ENCODE measurements at regions not wholly inside any gene's neighbourhood (a gene's known extent, or its start where the extent isn't known, plus 50 kb on each side); places are given as distances from the start of the nearest gene placed in this dataset.
A peak's percentile ranks its signal among the peaks of the same experiment; 100 is the strongest.
"Not testable (repeated sequence)": the region's sequence is repeated elsewhere in the genome, so short reads cannot be mapped to it uniquely, and the experiment has no call there.

DNA sequence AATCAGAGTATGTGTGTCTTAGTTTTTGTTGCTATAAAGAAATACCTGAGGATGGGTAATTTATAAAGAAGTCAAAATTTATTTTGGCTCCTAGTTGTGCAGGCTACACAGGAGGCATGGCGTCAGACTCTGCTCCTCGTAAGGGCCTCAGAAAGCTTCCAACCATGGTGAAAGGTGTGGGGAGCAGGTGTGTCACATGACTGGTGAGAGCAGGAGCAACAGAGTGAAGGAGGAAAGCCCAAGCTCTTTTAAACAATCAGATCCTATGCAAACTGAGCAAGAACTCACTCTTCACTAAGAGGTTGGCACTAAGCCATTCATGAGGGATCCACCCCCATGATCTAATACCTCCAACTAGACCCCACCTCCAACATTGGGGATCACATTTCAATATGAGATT is 1524.3 kb downstream of the HACE1 start:
- Histone ChIP-seq H3K27me3 (ENCODE audit: control insufficient read depth in 1 of 2, insufficient read depth in 1 of 2, low read length in 2 of 2) (no peaks in the 10 kb centered on the region), H3K4ac (ENCODE audit: low read depth in 1 of 2, low read length in 2 of 2) (no peak overlapping the region), H3K79me1 (replicated peaks; ENCODE audit: low read length, poor library complexity, severe bottlenecking) (no peaks in the 10 kb centered on the region), H3K36me3 (ENCODE audit: control insufficient read depth in 1 of 2, insufficient read depth in 2 of 2, low read depth in 1 of 2, low read length in 2 of 2) (no peaks in the 10 kb centered on the region), H4K8ac (ENCODE audit: low read length) (no peak overlapping the region), H2AFZ (ENCODE audit: low read depth, low read length) (no peak overlapping the region), H3K4me1 (ENCODE audit: control insufficient read depth, insufficient read depth, low read depth, low read length) (no peaks in the 10 kb centered on the region), H3K9ac (ENCODE audit: low read length) (no peak overlapping the region), H2BK5ac (ENCODE audit: low read depth, low read length, poor library complexity, severe bottlenecking) (no peak overlapping the region), H2BK120ac (ENCODE audit: low read depth, low read length) (no peak overlapping the region), H2AK5ac (ENCODE audit: low read length, severe bottlenecking) (no peak overlapping the region), H3K18ac (ENCODE audit: low read depth in 1 of 2, low read length in 2 of 2) (no peak overlapping the region), H3K4me3 (ENCODE audit: insufficient read depth in 1 of 2, low read depth in 1 of 2, low read length in 2 of 2) (no peak overlapping the region), H2BK15ac (ENCODE audit: low read depth, poor library complexity, severe bottlenecking) (no peak overlapping the region), H3K9me3 (ENCODE audit: control insufficient read depth, low read length) (no peaks in the 10 kb centered on the region), H3K14ac (ENCODE audit: low read length in 2 of 2) (no peak overlapping the region), H2BK12ac (ENCODE audit: low read length in 2 of 2) (no peak overlapping the region), H3K27ac (ENCODE audit: low read length, poor library complexity, severe bottlenecking) (no peak overlapping the region), H3K4me2 (ENCODE audit: low read length, poor library complexity, severe bottlenecking) (no peak overlapping the region), H4K91ac (ENCODE audit: low read length) (no peak overlapping the region), H3K23ac (ENCODE audit: low read length in 2 of 2) (no peak overlapping the region)
- DNase-seq: no peak
- WGBS: 96% methylated on average over 2 of the region's 2 CpGs

DNA sequence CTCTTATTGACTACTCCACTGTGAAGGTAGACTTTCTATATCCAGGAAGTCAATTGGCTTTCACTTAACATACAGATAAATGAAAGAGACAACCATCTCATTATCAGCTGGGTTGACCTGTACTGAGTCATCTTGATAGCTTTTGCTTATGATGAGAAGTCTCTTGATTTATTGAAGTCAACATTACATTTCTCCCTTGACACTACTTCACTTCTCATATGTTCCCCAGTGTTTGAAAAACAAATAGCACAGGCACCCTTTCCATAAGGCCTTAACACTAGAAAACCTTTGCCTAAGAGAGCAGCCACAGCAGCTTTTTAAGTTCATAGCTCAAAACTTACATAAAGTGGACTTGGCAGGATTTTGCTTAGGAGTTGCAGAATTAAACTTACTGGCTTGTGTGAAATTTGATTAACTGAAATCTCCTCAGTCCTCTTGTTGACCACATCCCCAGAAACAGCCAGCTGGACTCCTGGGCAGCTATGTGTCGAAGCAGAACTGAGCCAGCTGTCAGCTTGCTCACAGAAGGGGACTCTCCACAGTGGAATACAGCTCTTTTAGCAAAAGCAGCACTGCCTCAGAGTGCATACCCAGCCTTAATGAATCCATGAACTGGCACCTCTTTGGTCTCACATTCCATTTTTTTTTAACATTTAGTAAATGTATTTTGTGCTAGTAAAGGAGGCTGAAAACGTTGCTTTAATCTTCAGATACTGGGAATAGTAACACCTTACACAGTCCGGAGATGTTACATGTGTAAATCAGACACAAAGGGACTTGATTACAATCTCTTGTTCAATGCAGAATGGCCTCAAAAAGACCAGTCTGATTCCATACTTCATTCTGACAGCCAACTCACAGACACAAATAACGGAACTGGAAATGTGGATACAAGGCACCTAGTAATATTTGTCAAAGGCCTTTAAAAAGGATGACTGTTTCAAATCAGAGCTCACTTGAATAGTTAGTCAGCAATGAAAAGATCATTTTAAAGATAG is 1532.7 kb downstream of the HACE1 start:
- Histone ChIP-seq H2AFZ (ENCODE audit: low read depth, low read length) (no peak overlapping the region), H4K8ac (ENCODE audit: low read length) (no peak overlapping the region), H2BK120ac (ENCODE audit: low read depth, low read length) (no peak overlapping the region), H2BK15ac (ENCODE audit: low read depth, poor library complexity, severe bottlenecking) (no peak overlapping the region), H3K23ac (ENCODE audit: low read length in 2 of 2) (no peak overlapping the region), H3K27ac (ENCODE audit: low read length, poor library complexity, severe bottlenecking) (no peak overlapping the region), H3K4me3 (ENCODE audit: insufficient read depth in 1 of 2, low read depth in 1 of 2, low read length in 2 of 2) (no peak overlapping the region), H3K9me3 (ENCODE audit: control insufficient read depth, low read length) (no peaks in the 10 kb centered on the region), H3K4me2 (ENCODE audit: low read length, poor library complexity, severe bottlenecking) (no peak overlapping the region), H3K27me3 (ENCODE audit: control insufficient read depth in 1 of 2, insufficient read depth in 1 of 2, low read length in 2 of 2) (no peaks in the 10 kb centered on the region), H4K91ac (ENCODE audit: low read length) (no peak overlapping the region), H2BK5ac (ENCODE audit: low read depth, low read length, poor library complexity, severe bottlenecking) (no peak overlapping the region), H3K79me1 (replicated peaks; ENCODE audit: low read length, poor library complexity, severe bottlenecking) (no peaks in the 10 kb centered on the region), H2BK12ac (ENCODE audit: low read length in 2 of 2) (no peak overlapping the region), H3K9ac (ENCODE audit: low read length) (no peak overlapping the region), H3K36me3 (ENCODE audit: control insufficient read depth in 1 of 2, insufficient read depth in 2 of 2, low read depth in 1 of 2, low read length in 2 of 2) (no peaks in the 10 kb centered on the region), H3K4me1 (ENCODE audit: control insufficient read depth, insufficient read depth, low read depth, low read length) (no peaks in the 10 kb centered on the region), H2AK5ac (ENCODE audit: low read length, severe bottlenecking) (no peak overlapping the region), H3K14ac (ENCODE audit: low read length in 2 of 2) (no peak overlapping the region), H3K18ac (ENCODE audit: low read depth in 1 of 2, low read length in 2 of 2) (no peak overlapping the region), H3K4ac (ENCODE audit: low read depth in 1 of 2, low read length in 2 of 2) (no peak overlapping the region)
- DNase-seq: peak; percentile 1
- 85% methylated on average over 3 of the region's 4 CpGs for WGBS

DNA sequence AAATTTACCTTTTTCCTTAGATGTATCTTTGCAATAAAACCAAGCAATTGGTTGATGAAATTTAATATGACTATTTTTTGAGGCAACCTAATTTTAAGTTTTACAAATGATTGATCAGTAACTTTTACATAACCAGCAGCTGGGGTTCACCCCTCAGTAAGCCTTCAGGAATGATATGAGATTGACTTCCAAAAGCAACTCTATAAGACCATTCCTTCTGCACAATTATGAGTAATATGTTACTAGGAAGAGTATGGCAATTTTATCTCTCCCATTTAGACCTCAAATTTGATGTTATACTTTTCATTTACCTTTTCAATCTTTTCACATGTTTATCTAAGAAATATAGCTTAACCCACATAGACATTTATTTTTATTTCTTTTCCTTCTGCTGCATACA is 1546.3 kb downstream of the HACE1 start:
- no peak overlapping the region for H3K4me3 ChIP-seq (ENCODE audit: insufficient read depth in 1 of 2, low read depth in 1 of 2, low read length in 2 of 2)
- no peak overlapping the region for H3K18ac ChIP-seq (ENCODE audit: low read depth in 1 of 2, low read length in 2 of 2)
- no peak overlapping the region for H3K4me2 ChIP-seq (ENCODE audit: low read length, poor library complexity, severe bottlenecking)
- no peak overlapping the region for H3K4ac ChIP-seq (ENCODE audit: low read depth in 1 of 2, low read length in 2 of 2)
- no peak overlapping the region for H4K91ac ChIP-seq (ENCODE audit: low read length)
- H3K4me1 ChIP-seq (ENCODE audit: control insufficient read depth, insufficient read depth, low read depth, low read length): no peaks in the 10 kb centered on the region
- H3K23ac ChIP-seq (ENCODE audit: low read length in 2 of 2): no peak overlapping the region
- H4K8ac ChIP-seq (ENCODE audit: low read length): no peak overlapping the region
- no peak overlapping the region for H3K9ac ChIP-seq (ENCODE audit: low read length)
- DNase-seq: no peak
- H2AFZ ChIP-seq (ENCODE audit: low read depth, low read length): no peak overlapping the region
- H3K36me3 ChIP-seq (ENCODE audit: control insufficient read depth in 1 of 2, insufficient read depth in 2 of 2, low read depth in 1 of 2, low read length in 2 of 2): no peaks in the 10 kb centered on the region
- no peak overlapping the region for H3K27ac ChIP-seq (ENCODE audit: low read length, poor library complexity, severe bottlenecking)
- no peak overlapping the region for H2BK15ac ChIP-seq (ENCODE audit: low read depth, poor library complexity, severe bottlenecking)
- no peak overlapping the region for H2BK120ac ChIP-seq (ENCODE audit: low read depth, low read length)
- no peak overlapping the region for H2BK5ac ChIP-seq (ENCODE audit: low read depth, low read length, poor library complexity, severe bottlenecking)
- H3K9me3 ChIP-seq (ENCODE audit: control insufficient read depth, low read length): peaks cover 3% of the 10 kb centered on the region
- no peak overlapping the region for H2AK5ac ChIP-seq (ENCODE audit: low read length, severe bottlenecking)
- no peak overlapping the region for H2BK12ac ChIP-seq (ENCODE audit: low read length in 2 of 2)
- H3K79me1 ChIP-seq (replicated peaks; ENCODE audit: low read length, poor library complexity, severe bottlenecking): no peaks in the 10 kb centered on the region
- H3K14ac ChIP-seq (ENCODE audit: low read length in 2 of 2): no peak overlapping the region
- H3K27me3 ChIP-seq (ENCODE audit: control insufficient read depth in 1 of 2, insufficient read depth in 1 of 2, low read length in 2 of 2): no peaks in the 10 kb centered on the region

DNA sequence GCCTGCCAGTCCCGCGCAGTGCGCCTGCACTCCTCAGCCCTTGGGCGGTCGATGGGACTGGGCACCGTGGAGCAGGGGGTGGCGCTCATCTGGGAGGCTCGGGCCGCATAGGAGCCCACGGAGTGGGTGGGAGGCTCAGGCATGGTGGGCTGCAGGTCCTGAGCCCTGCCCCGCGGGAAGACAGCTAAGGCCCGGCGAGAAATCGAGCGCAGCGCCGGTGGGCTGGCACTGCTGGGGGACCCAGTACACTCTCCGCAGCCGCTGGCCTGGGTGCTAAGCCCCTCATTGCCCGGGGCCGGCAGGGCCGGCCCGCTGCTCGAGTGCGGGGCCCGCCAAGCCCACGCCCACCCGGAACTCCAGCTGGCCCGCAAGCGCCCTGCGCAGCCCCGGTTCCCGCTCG is 1565.3 kb downstream of the HACE1 start:
- not testable (repeated sequence) for H2AK5ac ChIP-seq (ENCODE audit: low read length, severe bottlenecking); H3K18ac ChIP-seq (ENCODE audit: low read depth in 1 of 2, low read length in 2 of 2); H2BK120ac ChIP-seq (ENCODE audit: low read depth, low read length); H2AFZ ChIP-seq (ENCODE audit: low read depth, low read length); H3K27me3 ChIP-seq (ENCODE audit: control insufficient read depth in 1 of 2, insufficient read depth in 1 of 2, low read length in 2 of 2); H2BK5ac ChIP-seq (ENCODE audit: low read depth, low read length, poor library complexity, severe bottlenecking); H3K4ac ChIP-seq (ENCODE audit: low read depth in 1 of 2, low read length in 2 of 2); H3K36me3 ChIP-seq (ENCODE audit: control insufficient read depth in 1 of 2, insufficient read depth in 2 of 2, low read depth in 1 of 2, low read length in 2 of 2); H3K9me3 ChIP-seq (ENCODE audit: control insufficient read depth, low read length); H3K4me1 ChIP-seq (ENCODE audit: control insufficient read depth, insufficient read depth, low read depth, low read length); H3K4me3 ChIP-seq (ENCODE audit: insufficient read depth in 1 of 2, low read depth in 1 of 2, low read length in 2 of 2); H2BK12ac ChIP-seq (ENCODE audit: low read length in 2 of 2); H3K23ac ChIP-seq (ENCODE audit: low read length in 2 of 2); H3K4me2 ChIP-seq (ENCODE audit: low read length, poor library complexity, severe bottlenecking); H2BK15ac ChIP-seq (ENCODE audit: low read depth, poor library complexity, severe bottlenecking); H4K91ac ChIP-seq (ENCODE audit: low read length); H3K9ac ChIP-seq (ENCODE audit: low read length); H3K14ac ChIP-seq (ENCODE audit: low read length in 2 of 2); H3K27ac ChIP-seq (ENCODE audit: low read length, poor library complexity, severe bottlenecking); H3K79me1 ChIP-seq (replicated peaks; ENCODE audit: low read length, poor library complexity, severe bottlenecking); H4K8ac ChIP-seq (ENCODE audit: low read length); DNase-seq
- WGBS: 97% methylated on average over 35 of the region's 35 CpGs

Data from mesenchymal stem cell (in vitro differentiated cells and primary cell).